Coronary artery (tissue), 2 donors: ENCODE measurements at regions not wholly inside any gene's neighbourhood (a gene's known extent, or its start where the extent isn't known, plus 50 kb on each side); places are given as distances from the start of the nearest gene placed in this dataset.
"Not testable (repeated sequence)": the region's sequence is repeated elsewhere in the genome, so short reads cannot be mapped to it uniquely, and the experiment has no call there.

ENCODE experiments used
- DNase-seq: peaks from one replicate; pipeline ENCODE4 v3.0.0-alpha.2; 2017; ENCODE audit warnings: low spot score
- H3K27ac ChIP-seq, 2 donors: fragments of 200-600 bp; sonication (generic); one replicate each; pipeline ENCODE4 v1.5.1; 2016 to 2019
- H3K4me3 ChIP-seq: fragments of 200-600 bp; sonication (generic); 2 replicates; pipeline ENCODE4 v1.5.1; 2016; ENCODE audit warnings: mild to moderate bottlenecking, moderate library complexity
- TF ChIP-seq, protein P1 (sequence below): fragments of 200-600 bp; sonication (generic); IDR thresholded peaks from one replicate; pipeline ENCODE4 v1.5.1; 2019; ENCODE audit warnings: antibody characterized with exemption

GRCh38 chr7:142568435-142569097 is 180.7 kb upstream of the PRSS1 start:
- TF ChIP-seq, protein P1, sequence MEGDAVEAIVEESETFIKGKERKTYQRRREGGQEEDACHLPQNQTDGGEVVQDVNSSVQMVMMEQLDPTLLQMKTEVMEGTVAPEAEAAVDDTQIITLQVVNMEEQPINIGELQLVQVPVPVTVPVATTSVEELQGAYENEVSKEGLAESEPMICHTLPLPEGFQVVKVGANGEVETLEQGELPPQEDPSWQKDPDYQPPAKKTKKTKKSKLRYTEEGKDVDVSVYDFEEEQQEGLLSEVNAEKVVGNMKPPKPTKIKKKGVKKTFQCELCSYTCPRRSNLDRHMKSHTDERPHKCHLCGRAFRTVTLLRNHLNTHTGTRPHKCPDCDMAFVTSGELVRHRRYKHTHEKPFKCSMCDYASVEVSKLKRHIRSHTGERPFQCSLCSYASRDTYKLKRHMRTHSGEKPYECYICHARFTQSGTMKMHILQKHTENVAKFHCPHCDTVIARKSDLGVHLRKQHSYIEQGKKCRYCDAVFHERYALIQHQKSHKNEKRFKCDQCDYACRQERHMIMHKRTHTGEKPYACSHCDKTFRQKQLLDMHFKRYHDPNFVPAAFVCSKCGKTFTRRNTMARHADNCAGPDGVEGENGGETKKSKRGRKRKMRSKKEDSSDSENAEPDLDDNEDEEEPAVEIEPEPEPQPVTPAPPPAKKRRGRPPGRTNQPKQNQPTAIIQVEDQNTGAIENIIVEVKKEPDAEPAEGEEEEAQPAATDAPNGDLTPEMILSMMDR: no peak
- Histone ChIP-seq H3K4me3 (no peak overlapping the region), H3K27ac (no peak overlapping the region)
- no peak for DNase-seq

DNA sequence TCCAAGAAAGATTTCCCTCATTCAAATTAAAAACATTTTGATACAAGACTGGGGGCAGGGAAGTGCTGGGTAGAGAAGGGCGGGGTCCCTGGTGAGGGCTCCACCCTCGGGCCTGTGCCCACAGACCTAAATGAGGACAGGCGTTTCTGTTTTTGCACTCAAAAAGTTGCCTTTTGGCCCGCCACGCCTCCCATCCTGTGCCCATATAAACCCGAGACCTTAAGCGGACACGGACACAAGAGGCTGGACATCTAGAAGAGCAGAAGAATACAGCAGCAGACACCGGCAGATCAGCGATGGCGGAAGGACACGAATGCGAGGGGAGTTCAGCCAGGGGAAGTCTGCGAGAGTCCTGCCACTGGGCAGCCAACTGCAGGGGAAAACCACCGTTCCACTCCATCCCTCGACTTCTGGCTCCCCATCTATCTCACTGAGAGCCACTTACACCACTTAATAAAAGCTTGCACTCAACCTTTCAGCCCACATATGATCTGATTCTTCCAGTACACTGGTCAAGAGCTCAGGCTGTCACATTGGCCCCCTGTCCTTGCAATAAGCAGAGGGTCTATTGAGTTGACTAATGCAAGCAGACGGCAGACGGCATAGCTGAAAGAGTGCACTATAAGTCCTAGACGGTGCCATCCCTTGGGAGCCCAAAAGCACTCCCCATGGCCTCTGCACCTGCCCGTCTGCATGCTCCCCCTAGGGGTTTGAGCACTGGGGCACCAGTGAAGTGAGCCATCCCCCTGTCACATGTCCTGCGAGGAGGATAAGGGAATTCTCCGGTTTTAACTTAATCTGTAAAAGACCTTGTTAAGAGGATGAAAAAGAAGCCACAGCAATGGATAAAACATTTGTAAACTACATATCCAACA is 181.8 kb upstream of the PRSS1 start:
- Histone ChIP-seq H3K4me3 (no peak overlapping the region), H3K27ac (no peak overlapping the region)
- no peak for DNase-seq
- TF ChIP-seq, protein P1: no peak

DNA sequence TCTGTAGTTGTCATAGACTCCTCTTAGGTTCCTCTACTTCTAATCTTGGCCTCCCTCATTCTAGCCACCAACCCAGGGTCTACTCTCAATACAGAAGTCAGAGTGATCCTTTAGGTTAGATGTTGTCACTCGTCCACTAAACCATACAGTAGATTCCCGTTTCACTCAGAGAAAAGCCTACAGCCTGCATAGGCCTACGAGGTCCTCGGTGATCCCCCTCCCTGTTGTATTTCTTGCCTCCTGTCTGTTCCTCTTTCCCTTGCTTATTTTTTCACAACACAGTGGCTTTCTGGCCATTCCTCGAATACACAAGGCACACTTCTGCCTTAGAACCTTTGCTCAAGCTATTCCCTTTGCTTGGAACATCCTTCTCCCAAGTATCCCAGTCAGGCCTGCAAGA is 183.0 kb upstream of the PRSS1 start:
- Histone ChIP-seq H3K4me3 (no peak overlapping the region), H3K27ac (no peak overlapping the region)
- TF ChIP-seq, protein P1: no peak
- no peak for DNase-seq

- DNase-seq, H3K4me3 ChIP-seq, H3K27ac ChIP-seq: not testable (repeated sequence)
Measured at GRCh38 chr7:142564125-142564524, 185.1 kb upstream of the PRSS1 start.

GRCh38 chr7:142563470-142563869 is 185.8 kb upstream of the PRSS1 start:
- TF ChIP-seq, protein P1: no peak
- no peak overlapping the region for H3K27ac ChIP-seq
- H3K4me3 ChIP-seq: no peak overlapping the region
- no peak for DNase-seq

DNA sequence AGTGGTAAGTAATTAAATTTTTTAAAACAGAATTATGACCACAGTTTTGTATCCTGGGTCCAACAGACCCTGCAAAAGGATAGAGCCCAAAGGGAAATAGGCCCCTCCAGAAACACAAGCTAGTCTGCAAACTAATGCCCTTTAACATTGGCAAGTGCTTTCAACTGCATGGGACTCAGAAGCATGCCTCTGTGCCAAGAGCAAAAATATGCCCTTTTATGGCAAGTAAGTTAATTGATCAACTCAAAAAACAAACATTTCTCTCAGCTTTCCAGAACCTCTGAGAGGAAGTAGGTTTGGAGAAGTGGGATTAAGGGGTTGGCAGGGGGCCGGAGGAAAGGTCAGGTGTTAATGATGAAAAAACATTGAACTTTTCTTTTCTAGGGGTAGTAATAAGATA is 186.6 kb upstream of the PRSS1 start:
- no peak overlapping the region for H3K27ac ChIP-seq
- H3K4me3 ChIP-seq: no peak overlapping the region
- TF ChIP-seq, protein P1: no peak
- no peak for DNase-seq

GRCh38 chr7:142561396-142561795 is 187.9 kb upstream of the PRSS1 start:
- not testable (repeated sequence) for H3K27ac ChIP-seq, DNase-seq, H3K4me3 ChIP-seq

DNA sequence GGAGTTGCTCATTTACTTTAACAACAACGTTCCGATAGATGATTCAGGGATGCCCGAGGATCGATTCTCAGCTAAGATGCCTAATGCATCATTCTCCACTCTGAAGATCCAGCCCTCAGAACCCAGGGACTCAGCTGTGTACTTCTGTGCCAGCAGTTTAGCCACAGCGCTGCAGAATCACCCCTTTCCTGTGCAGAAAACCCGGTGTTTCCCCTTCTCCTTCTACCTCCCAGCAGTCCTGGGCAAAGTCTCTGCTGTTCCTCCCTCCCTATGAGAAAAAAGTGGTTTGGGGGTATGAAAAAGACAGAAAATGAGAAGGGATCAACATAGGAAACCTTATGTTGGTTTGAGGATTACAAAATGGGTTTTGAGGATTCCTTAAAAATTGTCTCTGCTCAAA is 188.5 kb upstream of the PRSS1 start:
- not testable (repeated sequence) for H3K4me3 ChIP-seq, H3K27ac ChIP-seq, DNase-seq
